Ovary (tissue), 7 donors: ENCODE measurements at regions not wholly inside any gene's neighbourhood (a gene's known extent, or its start where the extent isn't known, plus 50 kb on each side); places are given as distances from the start of the nearest gene placed in this dataset.

ENCODE experiments used
- DNase-seq, 5 donors: peaks; one replicate each; pipeline ENCODE4 v3.0.0-alpha.2; 2019 to 2020
- H3K27ac ChIP-seq, 2 donors: fragments of 200-600 bp; one replicate each; pipeline versions ENCODE4 v1.5.1 to v1.8.0; 2019 to 2022
- H3K27me3 ChIP-seq: fragments of 200-600 bp; one replicate; pipeline ENCODE4 v1.8.0; 2022
- H3K36me3 ChIP-seq: fragments of 200-600 bp; sonication (generic); one replicate; pipeline ENCODE4 v1.5.1; 2019
- H3K4me1 ChIP-seq: one replicate; pipeline ENCODE4 v1.8.1; 2013; ENCODE audit warnings: mild to moderate bottlenecking, moderate library complexity; ENCODE audit not compliant: insufficient read depth
- H3K4me3 ChIP-seq: fragments of 200-600 bp; sonication (generic); one replicate; pipeline ENCODE4 v1.5.1; 2017
- H3K9me3 ChIP-seq, 2 donors: fragments of 200-600 bp in 1 of 2; sonication (generic) in 1 of 2; one replicate each; pipeline versions ENCODE4 v1.5.1 to v1.8.1; 2013 to 2019; ENCODE audit warnings: mild to moderate bottlenecking in 1 of 2, moderate library complexity in 1 of 2
- CTCF ChIP-seq, 3 donors: fragments of 450-650 bp in 2 of 3; fragments of 200-600 bp in 1 of 3; IDR thresholded peaks; one replicate each; pipeline versions ENCODE4 v1.5.1 to v1.8.0; 2016 to 2022; ENCODE audit warnings: antibody characterized with exemption in 3 of 3, mild to moderate bottlenecking in 1 of 3
- EP300 ChIP-seq: sonication (generic); formaldehyde crosslinking; IDR thresholded peaks from one replicate; pipeline ENCODE4 v1.6.1; 2017; ENCODE audit warnings: antibody characterized with exemption
- POLR2A ChIP-seq: fragments of 450-650 bp; IDR thresholded peaks from one replicate; pipeline ENCODE4 v1.6.1; 2017; ENCODE audit warnings: antibody characterized with exemption, mild to moderate bottlenecking, moderate library complexity
- WGBS, 3 donors: extraction: QIAGEN DNeasy Blood & Tissue Kit in 1 of 3; methylation state at CpG; one replicate each; pipeline versions ENCODE4 v1.1.5 to v1.1.7; 2013 to 2017; 5-methylcytosine and 5-hydroxymethylcytosine counted together
- intact Hi-C, 4 donors: fragments of 100-400 bp; cut with DNase I; formaldehyde crosslinking; loops; one replicate each; pipeline versions ENCODE4 v1.11.0 to v1.15.1; 2022 to 2023
- donor health status: DM: no; HTN: no; CAD: no; lungs with moderate emphysema.
- donor health status: DM: no; HTN: no; CAD: no.
- donor health status: Bipolar disorder and iron deficiency.
- donor health status: DM: no; HTN: no; CAD: no.
- donor health status: DM: yes; HTN: yes; CAD: no.

- TF ChIP-seq EP300 (no peak), POLR2A (no peak)
- H3K4me3 ChIP-seq = no peak overlapping the region
- no peaks in the 10 kb centered on the region for H3K27me3 ChIP-seq
- H3K27ac ChIP-seq = no peak overlapping the region
- intact Hi-C loops = no loop called here
- H3K9me3 ChIP-seq = no peaks in the 10 kb centered on the region
- no peaks in the 10 kb centered on the region for H3K4me1 ChIP-seq
- no peak for DNase-seq
- H3K36me3 ChIP-seq = no peaks in the 10 kb centered on the region
- 60 to 67% (median 64%) methylated on average over 8 of the region's 8 CpGs for WGBS, 3 donors
Observed at GRCh38 chr7:91519241-91520158, 255.3 kb downstream of the FZD1 start.

GRCh38 chr7:91520645-91521044 lies 256.4 kb downstream of the FZD1 start:
- Histone ChIP-seq H3K4me1 (no peaks in the 10 kb centered on the region), H3K9me3 (no peaks in the 10 kb centered on the region), H3K36me3 (no peaks in the 10 kb centered on the region), H3K4me3 (no peak overlapping the region), H3K27ac (no peak overlapping the region), H3K27me3 (no peaks in the 10 kb centered on the region)
- WGBS, 3 donors = 46 to 63% (median 50%) methylated on average over 1 of the region's 1 CpG
- TF ChIP-seq EP300 (no peak), CTCF (IDR thresholded peaks at IDR 0.05) (no peak), POLR2A (no peak)
- DNase-seq = no peak
- intact Hi-C loops = no loop called here

- no peak for DNase-seq
- H3K27ac ChIP-seq = no peak overlapping the region
- intact Hi-C loops = no loop called here
Observed at GRCh38 chr7:91526404-91526803, 262.2 kb downstream of the FZD1 start.

GRCh38 chr7:91527460-91527859 lies 263.2 kb downstream of the FZD1 start:
- Histone ChIP-seq H3K4me3 (no peak overlapping the region), H3K4me1 (no peaks in the 10 kb centered on the region), H3K36me3 (no peaks in the 10 kb centered on the region), H3K27ac (no peak overlapping the region), H3K27me3 (no peaks in the 10 kb centered on the region), H3K9me3 (no peaks in the 10 kb centered on the region)
- DNase-seq = no peak
- 94 to 98% (median 96%) methylated on average over 5 of the region's 5 CpGs for WGBS, 3 donors
- intact Hi-C loops = no loop called here
- no peak for TF ChIP-seq EP300
- TF ChIP-seq POLR2A = no peak
- TF ChIP-seq CTCF (IDR thresholded peaks at IDR 0.05) = no peak

More at GRCh38 chr7:91526404-91526803, 262.2 kb downstream of the FZD1 start:
- Histone ChIP-seq H3K4me1 (no peaks in the 10 kb centered on the region), H3K27me3 (no peaks in the 10 kb centered on the region), H3K36me3 (no peaks in the 10 kb centered on the region), H3K9me3 (no peaks in the 10 kb centered on the region), H3K4me3 (no peak overlapping the region)
- TF ChIP-seq CTCF (IDR thresholded peaks at IDR 0.05) (no peak), POLR2A (no peak), EP300 (no peak)

GRCh38 chr7:91533996-91534395 lies 269.8 kb downstream of the FZD1 start:
- no peak for DNase-seq
- WGBS, 3 donors = 12 to 34% (median 29%) methylated on average over 1 of the region's 1 CpG
- no peak overlapping the region for H3K4me3 ChIP-seq
- H3K27ac ChIP-seq = no peak overlapping the region
- no peaks in the 10 kb centered on the region for H3K36me3 ChIP-seq
- TF ChIP-seq CTCF (IDR thresholded peaks at IDR 0.05) = no peak
- H3K9me3 ChIP-seq = no peaks in the 10 kb centered on the region
- intact Hi-C loops = no loop called here
- no peaks in the 10 kb centered on the region for H3K4me1 ChIP-seq
- no peaks in the 10 kb centered on the region for H3K27me3 ChIP-seq
